ENCODE measurements at regions not wholly inside any gene's neighbourhood (a gene's known extent, or its start where the extent isn't known, plus 50 kb on each side); places are given as distances from the start of the nearest gene placed in this dataset.

- no peaks in the 10 kb centered on the region for H3K36me3 ChIP-seq (ENCODE audit: insufficient read depth, low read length)
- H3K27me3 ChIP-seq (ENCODE audit: insufficient read depth, low read length), result no peaks in the 10 kb centered on the region
- H2AFZ ChIP-seq (ENCODE audit: low read length, unreplicated experiment), result no peak overlapping the region
- H3K4me1 ChIP-seq (ENCODE audit: control insufficient read depth, insufficient read depth, low read length, unreplicated experiment), result peaks cover 10% of the 10 kb centered on the region
- no peak overlapping the region for H3K27ac ChIP-seq (ENCODE audit: low read depth, low read length)
- no peaks in the 10 kb centered on the region for H3K79me2 ChIP-seq (ENCODE audit: control insufficient read depth, insufficient read depth, low read length, unreplicated experiment)
- H3K4me3 ChIP-seq (ENCODE audit: low read depth, low read length), result no peak overlapping the region
Measured at GRCh38 chr5:67366691-67367395, 170.2 kb upstream of the CD180 start.

- H3K27me3 ChIP-seq (ENCODE audit: insufficient read depth, low read length), result no peaks in the 10 kb centered on the region
- no peak overlapping the region for H3K4me3 ChIP-seq (ENCODE audit: low read depth, low read length)
- no peaks in the 10 kb centered on the region for H3K79me2 ChIP-seq (ENCODE audit: control insufficient read depth, insufficient read depth, low read length, unreplicated experiment)
- no peaks in the 10 kb centered on the region for H3K36me3 ChIP-seq (ENCODE audit: insufficient read depth, low read length)
- H3K27ac ChIP-seq (ENCODE audit: low read depth, low read length), result no peak overlapping the region
- H3K4me1 ChIP-seq (ENCODE audit: control insufficient read depth, insufficient read depth, low read length, unreplicated experiment), result peaks cover 12% of the 10 kb centered on the region
- no peak overlapping the region for H2AFZ ChIP-seq (ENCODE audit: low read length, unreplicated experiment)
Measured at GRCh38 chr5:67366276-67366675, 169.7 kb upstream of the CD180 start.

GRCh38 chr5:67364381-67364970 is 167.9 kb upstream of the CD180 start:
- H3K36me3 ChIP-seq (ENCODE audit: insufficient read depth, low read length), result no peaks in the 10 kb centered on the region
- no peaks in the 10 kb centered on the region for H3K79me2 ChIP-seq (ENCODE audit: control insufficient read depth, insufficient read depth, low read length, unreplicated experiment)
- peaks cover 16% of the 10 kb centered on the region for H3K4me1 ChIP-seq (ENCODE audit: control insufficient read depth, insufficient read depth, low read length, unreplicated experiment)
- no peak overlapping the region for H3K27ac ChIP-seq (ENCODE audit: low read depth, low read length)
- H3K4me3 ChIP-seq (ENCODE audit: low read depth, low read length), result no peak overlapping the region
- no peak overlapping the region for H2AFZ ChIP-seq (ENCODE audit: low read length, unreplicated experiment)
- no peaks in the 10 kb centered on the region for H3K27me3 ChIP-seq (ENCODE audit: insufficient read depth, low read length)

- no peak overlapping the region for H3K4me3 ChIP-seq (ENCODE audit: low read depth, low read length)
- no peaks in the 10 kb centered on the region for H3K79me2 ChIP-seq (ENCODE audit: control insufficient read depth, insufficient read depth, low read length, unreplicated experiment)
- H3K27ac ChIP-seq (ENCODE audit: low read depth, low read length), result no peak overlapping the region
- H3K4me1 ChIP-seq (ENCODE audit: control insufficient read depth, insufficient read depth, low read length, unreplicated experiment), result peaks cover 16% of the 10 kb centered on the region
- no peaks in the 10 kb centered on the region for H3K36me3 ChIP-seq (ENCODE audit: insufficient read depth, low read length)
- H3K27me3 ChIP-seq (ENCODE audit: insufficient read depth, low read length), result no peaks in the 10 kb centered on the region
- H2AFZ ChIP-seq (ENCODE audit: low read length, unreplicated experiment), result no peak overlapping the region
Measured at GRCh38 chr5:67363963-67364362, 167.4 kb upstream of the CD180 start.

DNA sequence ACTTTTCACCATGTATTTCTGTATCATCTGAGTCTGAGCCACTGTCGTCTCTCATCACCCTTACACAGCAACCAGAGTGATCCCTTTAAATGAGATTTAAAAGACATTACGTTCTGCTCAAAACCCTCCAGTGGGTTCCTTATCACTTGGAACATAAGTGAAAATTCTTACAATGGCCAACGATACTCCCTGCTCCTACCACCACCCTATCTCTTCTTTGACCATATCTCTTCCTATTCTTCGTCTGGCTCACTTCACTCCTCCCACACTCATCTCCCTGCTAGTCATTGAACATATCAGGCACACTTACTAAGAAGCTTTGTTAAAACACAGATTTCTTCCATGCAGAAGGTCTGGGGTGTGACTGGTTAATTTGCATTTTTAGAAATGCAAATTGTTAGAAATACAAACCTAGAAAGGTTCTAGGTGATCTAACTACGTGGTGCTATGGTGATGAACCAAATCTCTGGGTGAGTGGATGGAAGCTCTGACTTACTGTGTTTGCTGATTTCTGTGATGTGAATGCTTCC is 166.6 kb upstream of the CD180 start:
- Histone ChIP-seq H3K4me1 (ENCODE audit: control insufficient read depth, insufficient read depth, low read length, unreplicated experiment) (peaks cover 16% of the 10 kb centered on the region), H3K4me3 (ENCODE audit: low read depth, low read length) (no peak overlapping the region), H3K27me3 (ENCODE audit: insufficient read depth, low read length) (no peaks in the 10 kb centered on the region), H2AFZ (ENCODE audit: low read length, unreplicated experiment) (no peak overlapping the region), H3K36me3 (ENCODE audit: insufficient read depth, low read length) (no peaks in the 10 kb centered on the region), H3K79me2 (ENCODE audit: control insufficient read depth, insufficient read depth, low read length, unreplicated experiment) (no peaks in the 10 kb centered on the region), H3K27ac (ENCODE audit: low read depth, low read length) (no peak overlapping the region)

DNA sequence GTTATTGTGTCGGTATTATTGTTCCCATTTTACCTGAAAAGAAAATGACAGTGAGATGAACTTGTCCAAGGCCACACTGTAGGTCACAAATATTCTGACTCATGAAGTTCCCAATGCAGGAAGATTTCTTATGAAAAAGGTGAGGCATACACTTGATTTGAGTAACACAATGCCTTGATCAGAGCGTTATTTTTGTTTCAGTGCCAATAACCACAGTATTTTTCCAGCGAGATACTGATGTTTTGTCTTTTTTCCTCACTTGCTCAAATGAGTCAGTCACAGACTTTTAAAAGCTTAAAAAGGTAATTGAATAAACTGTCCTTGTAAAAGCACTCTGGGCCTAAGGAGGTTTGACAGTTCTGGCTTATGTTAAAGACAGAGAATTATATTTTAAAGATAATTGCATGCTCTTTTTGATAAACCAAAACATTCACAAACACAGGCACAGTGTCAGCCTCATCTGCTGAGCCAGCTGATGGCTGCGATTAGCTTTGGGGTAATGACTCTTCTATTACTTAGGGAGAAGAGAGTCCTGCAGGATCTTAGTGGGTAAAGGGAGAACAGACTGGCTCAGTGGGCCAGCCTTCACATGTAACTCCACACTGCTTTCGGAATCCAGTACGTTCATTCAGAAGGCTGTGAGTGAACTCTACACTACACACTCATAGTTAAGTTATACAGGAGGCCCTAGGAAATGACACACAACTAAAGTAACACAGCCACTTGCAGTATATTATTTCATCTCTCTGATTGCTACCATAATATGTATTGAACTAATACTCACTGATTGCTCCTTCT is 165.5 kb upstream of the CD180 start:
- Histone ChIP-seq H3K4me1 (ENCODE audit: control insufficient read depth, insufficient read depth, low read length, unreplicated experiment) (peaks cover 16% of the 10 kb centered on the region), H3K27me3 (ENCODE audit: insufficient read depth, low read length) (no peaks in the 10 kb centered on the region), H3K36me3 (ENCODE audit: insufficient read depth, low read length) (no peaks in the 10 kb centered on the region), H2AFZ (ENCODE audit: low read length, unreplicated experiment) (no peak overlapping the region), H3K27ac (ENCODE audit: low read depth, low read length) (no peak overlapping the region), H3K79me2 (ENCODE audit: control insufficient read depth, insufficient read depth, low read length, unreplicated experiment) (no peaks in the 10 kb centered on the region), H3K4me3 (ENCODE audit: low read depth, low read length) (no peak overlapping the region)

DNA sequence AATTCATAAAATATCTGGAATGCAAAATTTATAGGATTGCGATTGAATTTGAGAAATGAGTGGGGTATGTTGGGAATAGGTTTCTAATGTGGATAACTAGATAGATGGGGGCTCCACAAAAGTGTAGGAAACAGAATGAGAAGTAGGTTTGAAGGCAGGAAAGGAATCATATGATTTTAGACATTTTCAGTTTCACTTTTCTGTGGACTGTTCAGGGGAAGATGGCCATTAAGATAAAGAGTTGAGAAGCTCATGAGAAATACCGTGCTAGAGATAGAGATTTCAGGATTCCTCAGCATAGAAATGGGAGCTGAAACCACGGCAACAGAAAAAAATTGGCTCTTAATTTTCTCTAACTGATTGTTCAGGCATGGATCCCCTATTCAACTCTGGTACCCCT is 163.4 kb upstream of the CD180 start:
- Histone ChIP-seq H2AFZ (ENCODE audit: low read length, unreplicated experiment) (peak overlapping the region; percentile 43), H3K4me1 (ENCODE audit: control insufficient read depth, insufficient read depth, low read length, unreplicated experiment) (peaks cover 16% of the 10 kb centered on the region), H3K27ac (ENCODE audit: low read depth, low read length) (no peak overlapping the region), H3K27me3 (ENCODE audit: insufficient read depth, low read length) (no peaks in the 10 kb centered on the region), H3K79me2 (ENCODE audit: control insufficient read depth, insufficient read depth, low read length, unreplicated experiment) (no peaks in the 10 kb centered on the region), H3K36me3 (ENCODE audit: insufficient read depth, low read length) (no peaks in the 10 kb centered on the region), H3K4me3 (ENCODE audit: low read depth, low read length) (no peak overlapping the region)

DNA sequence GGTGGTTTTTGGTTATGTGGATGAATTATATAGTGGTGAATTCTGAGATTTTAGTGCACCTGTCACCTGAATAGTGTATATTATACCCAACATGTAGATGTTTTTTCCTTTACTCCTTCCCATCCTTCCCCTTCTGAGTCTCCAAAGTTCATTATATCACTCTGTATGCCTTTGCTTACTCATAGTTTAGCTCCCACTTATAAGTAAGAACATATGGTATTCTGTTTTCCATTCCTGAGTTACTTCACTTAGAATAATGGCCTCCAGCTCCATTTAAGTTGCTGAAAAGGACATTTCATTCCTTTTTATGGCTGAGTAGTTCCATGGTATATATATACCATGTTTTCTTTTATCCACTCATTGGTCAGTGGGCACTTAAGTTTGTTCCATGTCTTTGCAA is 161.6 kb upstream of the CD180 start:
- Histone ChIP-seq H3K4me3 (ENCODE audit: low read depth, low read length) (no peak overlapping the region), H3K4me1 (ENCODE audit: control insufficient read depth, insufficient read depth, low read length, unreplicated experiment) (peaks cover 16% of the 10 kb centered on the region), H3K79me2 (ENCODE audit: control insufficient read depth, insufficient read depth, low read length, unreplicated experiment) (no peaks in the 10 kb centered on the region), H2AFZ (ENCODE audit: low read length, unreplicated experiment) (no peak overlapping the region), H3K36me3 (ENCODE audit: insufficient read depth, low read length) (no peaks in the 10 kb centered on the region), H3K27me3 (ENCODE audit: insufficient read depth, low read length) (no peaks in the 10 kb centered on the region), H3K27ac (ENCODE audit: low read depth, low read length) (no peak overlapping the region)

GRCh38 chr5:67355120-67355713 is 158.6 kb upstream of the CD180 start:
- no peaks in the 10 kb centered on the region for H3K27me3 ChIP-seq (ENCODE audit: insufficient read depth, low read length)
- no peaks in the 10 kb centered on the region for H3K36me3 ChIP-seq (ENCODE audit: insufficient read depth, low read length)
- no peak overlapping the region for H2AFZ ChIP-seq (ENCODE audit: low read length, unreplicated experiment)
- H3K27ac ChIP-seq (ENCODE audit: low read depth, low read length), result no peak overlapping the region
- peaks cover 2% of the 10 kb centered on the region for H3K4me1 ChIP-seq (ENCODE audit: control insufficient read depth, insufficient read depth, low read length, unreplicated experiment)
- H3K4me3 ChIP-seq (ENCODE audit: low read depth, low read length), result no peak overlapping the region
- H3K79me2 ChIP-seq (ENCODE audit: control insufficient read depth, insufficient read depth, low read length, unreplicated experiment), result no peaks in the 10 kb centered on the region

- Histone ChIP-seq H3K4me3 (ENCODE audit: low read depth, low read length) (no peak overlapping the region), H3K36me3 (ENCODE audit: insufficient read depth, low read length) (no peaks in the 10 kb centered on the region), H3K27ac (ENCODE audit: low read depth, low read length) (no peak overlapping the region), H3K4me1 (ENCODE audit: control insufficient read depth, insufficient read depth, low read length, unreplicated experiment) (no peaks in the 10 kb centered on the region), H2AFZ (ENCODE audit: low read length, unreplicated experiment) (no peak overlapping the region), H3K27me3 (ENCODE audit: insufficient read depth, low read length) (no peaks in the 10 kb centered on the region), H3K79me2 (ENCODE audit: control insufficient read depth, insufficient read depth, low read length, unreplicated experiment) (no peaks in the 10 kb centered on the region)
Measured at GRCh38 chr5:67353500-67354450, 157.2 kb upstream of the CD180 start.
